GM11168 (cell line): ENCODE measurements at regions not wholly inside any gene's neighbourhood (a gene's known extent, or its start where the extent isn't known, plus 50 kb on each side); places are given as distances from the start of the nearest gene placed in this dataset.

Experiments
- in situ Hi-C: fragments of 300-500 bp; cut with MboI; formaldehyde crosslinking; loops from one replicate; pipeline ENCODE4 v1.12.0; 2022; ENCODE audit warnings: low sequenced_read_pairs; ENCODE audit not compliant: unreplicated experiment

- in situ Hi-C loops: no loop called here
Measured at GRCh38 chr9:20291201-20291600, 331.1 kb downstream of the MLLT3 start.

- in situ Hi-C loops: no loop called here
Measured at GRCh38 chr9:20290257-20290656, 332.0 kb downstream of the MLLT3 start.

- in situ Hi-C loops: no loop called here
Measured at GRCh38 chr9:20289423-20290010, 332.8 kb downstream of the MLLT3 start.

- in situ Hi-C loops: no loop called here
Measured at GRCh38 chr9:20286969-20287368, 335.3 kb downstream of the MLLT3 start.

DNA sequence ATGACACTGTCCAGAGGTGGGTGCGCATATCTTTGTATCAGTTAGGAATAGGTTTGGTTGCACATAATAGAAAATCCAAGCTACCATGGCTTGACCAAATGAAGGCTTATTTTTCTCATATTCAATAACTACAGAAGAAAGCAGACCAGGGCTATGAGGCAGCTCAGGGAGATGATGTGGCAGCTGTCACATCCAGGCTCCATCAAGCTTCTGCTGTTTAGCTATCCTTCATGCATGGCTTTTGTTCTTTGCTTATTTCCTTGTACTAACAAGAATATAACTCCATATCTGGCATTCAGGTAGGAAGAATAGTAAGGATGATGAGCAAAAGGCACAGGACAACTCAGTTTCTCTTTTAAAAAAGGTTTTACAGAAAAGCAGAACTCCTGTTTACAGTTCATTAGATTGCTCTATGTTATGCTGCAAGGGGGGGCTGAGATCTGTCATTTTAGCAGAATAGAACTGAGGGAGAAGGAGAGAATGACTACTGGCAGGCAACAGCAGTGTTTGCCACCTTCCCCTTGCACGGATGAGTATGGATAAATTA lies 336.1 kb downstream of the MLLT3 start:
- in situ Hi-C loops: no loop called here

- in situ Hi-C loops: no loop called here
Measured at GRCh38 chr9:20284601-20285289, 337.6 kb downstream of the MLLT3 start.

- in situ Hi-C loops: no loop called here
Measured at GRCh38 chr9:20280330-20280729, 342.0 kb downstream of the MLLT3 start.

DNA sequence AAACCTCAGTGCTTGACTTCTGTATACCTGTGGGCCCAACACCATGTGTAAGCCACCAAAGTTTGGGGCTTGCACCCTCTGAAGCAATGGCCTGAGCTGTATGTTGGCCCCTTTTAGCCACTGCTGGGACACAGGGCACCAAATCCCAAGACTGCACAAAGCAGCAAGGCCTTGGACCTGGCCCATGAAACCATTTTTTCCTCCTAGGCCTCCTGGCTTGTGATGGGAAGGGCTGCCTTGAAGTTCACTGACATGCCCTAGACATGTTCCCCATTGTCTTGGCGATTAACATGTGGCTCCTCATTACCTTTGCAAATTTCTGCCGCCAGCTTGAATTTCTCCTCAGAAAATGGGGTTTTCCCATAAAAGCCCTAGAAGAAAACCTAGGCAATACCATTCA lies 345.5 kb downstream of the MLLT3 start:
- in situ Hi-C loops: no loop called here

DNA sequence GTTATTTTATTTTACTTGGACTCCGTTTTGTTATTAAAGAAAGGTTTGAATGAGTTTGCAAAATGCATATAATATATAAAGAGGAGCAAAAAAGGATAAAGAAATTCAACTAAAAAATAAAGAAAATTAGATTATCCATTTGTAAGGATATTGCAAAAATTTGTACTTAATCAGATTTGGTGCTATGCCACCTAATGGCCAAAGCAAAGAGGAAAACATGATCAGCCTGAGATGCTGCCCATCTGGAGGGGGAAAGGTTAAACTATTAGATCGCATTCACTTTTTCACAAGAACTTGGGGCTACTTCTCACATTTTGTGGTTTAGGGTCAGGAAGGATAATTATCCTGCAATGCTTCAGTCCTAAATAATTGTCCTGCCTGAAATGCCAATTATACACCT lies 350.6 kb downstream of the MLLT3 start:
- in situ Hi-C loops: no loop called here

DNA sequence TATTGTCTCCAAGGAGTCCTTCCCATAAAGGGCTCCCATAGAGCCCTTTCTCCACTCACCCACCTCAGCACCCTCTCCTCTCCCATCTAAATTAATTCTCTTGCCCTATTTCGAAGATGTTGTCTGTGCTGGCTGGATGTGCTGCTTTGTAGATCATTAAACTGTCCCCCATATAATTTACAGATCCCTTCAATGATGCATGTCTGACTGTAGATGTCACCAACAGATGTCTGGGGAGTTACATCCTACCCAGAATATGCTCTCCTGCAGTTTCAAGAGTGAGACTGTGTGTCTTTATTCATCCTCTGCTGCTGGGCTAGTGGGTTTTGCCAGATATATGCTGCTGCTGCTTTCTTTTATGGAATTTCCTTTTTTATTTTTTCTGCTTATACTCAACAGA lies 351.2 kb downstream of the MLLT3 start:
- in situ Hi-C loops: no loop called here

- in situ Hi-C loops: no loop called here
Measured at GRCh38 chr9:20270161-20270560, 352.1 kb downstream of the MLLT3 start.

DNA sequence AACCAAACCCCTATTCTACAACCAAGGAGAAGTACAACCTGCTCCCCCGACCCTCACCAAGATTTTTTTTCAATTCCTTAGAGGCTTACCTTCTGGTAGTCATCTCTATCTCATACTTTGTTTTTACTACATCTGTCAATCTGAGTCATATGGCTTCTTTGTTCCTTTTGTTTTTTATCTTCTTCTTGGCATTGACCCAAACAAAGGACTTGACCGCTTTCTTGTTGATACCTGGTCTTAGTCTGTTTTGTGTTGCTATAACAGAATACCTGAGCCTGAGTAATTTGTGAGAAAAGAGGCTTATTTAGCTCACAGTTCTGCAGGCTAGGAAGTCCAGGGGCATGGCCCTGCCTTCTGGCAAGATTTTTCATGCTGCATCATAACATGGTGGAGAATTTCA lies 352.7 kb downstream of the MLLT3 start:
- in situ Hi-C loops: no loop called here

DNA sequence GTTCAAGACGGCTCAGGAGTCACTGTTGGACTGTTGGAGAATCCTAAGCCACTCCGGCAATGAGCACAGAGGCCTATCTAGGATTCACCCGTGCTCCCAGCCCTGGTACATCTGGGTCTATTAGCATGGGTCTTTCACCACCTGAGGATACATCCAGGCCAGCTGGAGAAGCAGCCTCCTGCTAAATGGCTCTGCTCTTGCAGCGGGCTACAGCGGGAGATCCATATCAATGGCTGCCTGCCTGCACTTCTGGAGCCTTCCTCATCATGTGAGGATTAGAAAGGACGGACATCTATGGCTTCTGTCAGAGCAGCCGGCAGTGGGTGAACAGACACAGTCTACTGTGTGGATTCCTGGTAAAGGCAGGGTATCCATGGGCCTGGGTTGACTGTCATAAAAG lies 357.4 kb downstream of the MLLT3 start:
- in situ Hi-C loops: no loop called here

DNA sequence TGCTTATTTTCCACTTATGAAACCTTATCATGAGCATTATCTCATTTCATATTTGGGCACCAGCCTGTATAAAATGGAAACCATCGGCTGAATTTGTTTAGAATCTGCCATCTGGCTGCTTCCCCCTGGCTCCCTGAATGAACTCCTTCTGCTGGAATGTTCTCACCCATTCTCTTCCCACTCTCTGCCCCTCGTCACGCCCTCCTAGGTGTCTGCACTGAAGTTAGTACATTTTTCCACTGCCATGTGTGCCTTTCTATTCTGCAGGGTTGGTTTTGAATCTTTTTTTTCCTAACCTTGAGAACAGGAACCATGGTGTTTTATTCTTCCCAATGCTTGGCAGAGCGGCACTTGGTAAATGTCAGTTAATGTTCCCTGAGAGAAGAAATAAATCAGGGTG lies 359.7 kb downstream of the MLLT3 start:
- in situ Hi-C loops: no loop called here

DNA sequence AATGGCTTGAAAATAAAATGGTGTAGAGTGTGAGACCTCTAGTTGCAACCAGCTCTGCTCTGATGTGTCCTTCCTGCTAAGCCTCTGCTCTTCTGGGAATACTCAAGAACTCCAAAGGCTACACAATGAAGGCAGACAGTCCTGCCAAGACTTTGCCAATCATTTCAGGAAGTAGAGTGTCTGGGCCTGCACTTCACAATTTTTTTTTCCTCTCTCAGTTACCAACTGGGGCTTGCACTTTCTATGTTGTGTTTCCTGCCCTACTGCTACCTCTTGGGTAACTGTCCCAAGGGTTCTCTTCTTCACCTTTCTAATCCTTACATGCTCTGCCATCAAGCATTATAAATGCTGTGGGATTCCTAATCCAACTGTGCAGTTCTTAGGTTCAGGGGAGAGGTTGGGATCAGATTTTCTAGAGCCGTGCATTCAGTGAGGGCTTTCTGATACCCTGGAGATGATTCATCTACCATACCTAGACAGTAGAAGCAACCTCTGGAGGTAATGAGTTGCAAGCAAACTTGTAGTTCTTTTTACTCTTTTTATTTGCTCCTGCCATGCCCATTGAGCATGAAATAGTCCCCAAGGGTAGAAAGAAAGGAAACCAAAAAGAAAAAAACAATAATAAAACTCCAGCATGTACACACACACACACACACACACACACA lies 365.9 kb downstream of the MLLT3 start:
- in situ Hi-C loops: no loop called here

DNA sequence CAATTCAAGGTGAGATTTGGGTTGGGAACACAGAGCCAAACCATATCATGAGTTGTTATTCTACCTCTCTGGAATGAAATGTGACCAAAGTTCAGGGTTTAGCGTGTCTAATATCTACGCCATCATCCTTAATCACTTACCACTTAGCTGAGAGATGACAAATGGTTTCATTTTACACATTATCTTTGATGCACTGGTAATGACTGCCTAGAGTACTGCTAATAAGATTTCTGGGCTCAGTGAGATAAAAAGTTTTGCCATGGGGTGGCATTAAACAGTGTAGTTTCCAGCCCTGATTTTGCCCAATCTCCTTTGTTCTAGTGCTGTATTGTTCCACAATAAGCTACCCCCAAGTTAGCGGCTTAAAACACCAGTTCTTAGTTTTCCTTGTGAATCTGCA lies 367.2 kb downstream of the MLLT3 start:
- in situ Hi-C loops: no loop called here

- in situ Hi-C loops: no loop called here
Measured at GRCh38 chr9:20253635-20254034, 368.7 kb downstream of the MLLT3 start.

GRCh38 chr9:20252778-20253177 lies 369.5 kb downstream of the MLLT3 start:
- in situ Hi-C loops: no loop called here

- in situ Hi-C loops: no loop called here
Measured at GRCh38 chr9:20250791-20251190, 371.5 kb downstream of the MLLT3 start.

DNA sequence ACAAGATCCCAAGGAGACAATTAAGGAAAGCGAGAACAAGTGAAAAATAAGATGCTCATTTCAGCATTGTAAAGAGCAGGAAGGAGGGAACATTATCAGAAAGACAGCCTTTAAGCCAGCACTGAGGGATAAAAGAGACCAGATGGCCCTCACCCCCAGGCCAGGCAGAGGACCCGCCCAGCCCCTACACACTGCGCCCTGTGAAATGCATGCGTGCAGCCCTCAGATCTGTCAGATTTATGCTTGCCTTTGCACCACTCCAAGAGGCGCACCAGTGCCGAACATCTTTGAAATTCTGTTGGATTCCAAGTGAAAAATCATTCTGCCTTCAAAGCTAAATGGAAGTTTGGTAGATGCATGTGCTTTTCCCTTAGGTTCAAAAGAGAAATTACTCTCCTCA lies 378.0 kb downstream of the MLLT3 start:
- in situ Hi-C loops: no loop called here

DNA sequence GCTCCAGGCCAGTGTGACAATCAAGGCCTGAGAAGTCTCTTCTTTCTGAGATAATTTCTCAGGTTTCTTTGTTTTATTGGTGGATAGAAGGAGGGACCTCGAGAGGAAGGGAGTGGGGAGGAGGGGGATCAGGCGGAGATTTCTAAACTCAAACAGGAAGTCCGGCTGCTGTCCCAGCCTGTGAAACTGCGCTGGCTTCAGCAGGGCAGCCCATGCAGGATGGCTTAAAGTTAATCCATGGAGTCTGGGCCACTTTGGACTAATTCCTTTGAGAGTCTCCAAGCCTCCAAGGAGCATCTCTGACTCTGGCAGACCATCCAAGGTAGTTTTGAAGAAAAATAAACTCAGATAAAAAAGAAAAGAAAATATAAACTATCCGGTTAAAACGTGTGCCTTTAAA lies 378.5 kb downstream of the MLLT3 start:
- in situ Hi-C loops: no loop called here
